H1 (cell line): ENCODE measurements at regions not wholly inside any gene's neighbourhood (a gene's known extent, or its start where the extent isn't known, plus 50 kb on each side); places are given as distances from the start of the nearest gene placed in this dataset.

Source experiments
- BCL11A ChIP-seq, 2 experiments: IDR thresholded peaks; one replicate each; pipeline ENCODE4 v1.6.1; 2011; ENCODE audit warnings: low read depth in 2 of 2, low read length in 2 of 2, mild to moderate bottlenecking in 2 of 2
- CTCF ChIP-seq, 3 experiments: IDR thresholded peaks; 1 replicate in 2 of 3; 2 replicates in 1 of 3; pipeline versions ENCODE4 v1.5.1 to v1.6.1; 2011; ENCODE audit warnings: low read length in 3 of 3, mild to moderate bottlenecking in 3 of 3, inconsistent platforms in 2 of 3, low read depth in 1 of 3, moderate library complexity in 1 of 3; ENCODE audit not compliant: insufficient read depth in 1 of 3; ENCODE audit errors: control extremely low read depth in 1 of 3
- EZH2 ChIP-seq: fragments of 200-600 bp; sonication (generic); IDR thresholded peaks from 2 replicates; pipeline ENCODE4 v1.7.1; 2012; ENCODE audit warnings: low read depth, mild to moderate bottlenecking, moderate library complexity, low read length, inconsistent platforms; ENCODE audit not compliant: severe bottlenecking
- JUN ChIP-seq: IDR thresholded peaks from 2 replicates; pipeline ENCODE4 v1.6.1; 2011; ENCODE audit warnings: low read depth, mild to moderate bottlenecking, improper control_type of control experiment, low read length
- POLR2A ChIP-seq, 2 experiments: IDR thresholded peaks; 1 replicate in 1 of 2; 2 replicates in 1 of 2; pipeline ENCODE4 v1.6.1; 2011; ENCODE audit warnings: low read depth in 2 of 2, low read length in 2 of 2, mild to moderate bottlenecking in 2 of 2; ENCODE audit errors: control extremely low read depth in 1 of 2
- RAD21 ChIP-seq, 2 experiments: IDR thresholded peaks in 1 of 2; conservative IDR thresholded peaks in 1 of 2; 2 replicates each; pipeline ENCODE4 v1.6.1; 2011; ENCODE audit warnings: low read depth in 2 of 2, low read length in 2 of 2, improper control_type of control experiment in 1 of 2, inconsistent platforms in 1 of 2, mild to moderate bottlenecking in 1 of 2, moderate library complexity in 1 of 2
- RFX5 ChIP-seq: IDR thresholded peaks from 2 replicates; pipeline ENCODE4 v1.6.1; 2011; ENCODE audit warnings: low read depth, low read length, improper control_type of control experiment, borderline replicate concordance
- SIN3A ChIP-seq, 2 experiments: IDR thresholded peaks in 1 of 2; conservative IDR thresholded peaks in 1 of 2; 2 replicates each; pipeline ENCODE4 v1.6.1; 2011 to 2012; ENCODE audit warnings: low read length in 2 of 2, improper control_type of control experiment in 1 of 2, low read depth in 1 of 2, mild to moderate bottlenecking in 1 of 2

- no peak for TF ChIP-seq POLR2A (IDR thresholded peaks at IDR 0.05; ENCODE audit: control extremely low read depth in 1 of 2, low read depth in 2 of 2, low read length in 2 of 2)
- no peak for TF ChIP-seq RFX5
- TF ChIP-seq CTCF (IDR thresholded peaks at IDR 0.05; ENCODE audit: control extremely low read depth in 1 of 3, insufficient read depth in 1 of 3, low read depth in 1 of 3, low read length in 3 of 3), result no peak
- no peak for TF ChIP-seq EZH2
- TF ChIP-seq BCL11A (IDR thresholded peaks at IDR 0.05; ENCODE audit: low read depth in 2 of 2, low read length in 2 of 2), result no peak
- no peak for TF ChIP-seq RAD21 (IDR thresholded peaks at IDR 0.05 in 1 of 2, conservative IDR thresholded peaks at IDR 0.05 in 1 of 2; ENCODE audit: low read depth in 2 of 2, low read length in 2 of 2)
- TF ChIP-seq JUN, result no peak
- no peak for TF ChIP-seq SIN3A (conservative IDR thresholded peaks at IDR 0.05 in 1 of 2, IDR thresholded peaks at IDR 0.05 in 1 of 2; ENCODE audit: low read depth in 1 of 2, low read length in 2 of 2)
Observed at GRCh38 chr5:56376128-56376527, 143.0 kb upstream of the ANKRD55 start.
